ENCODE measurements at regions not wholly inside any gene's neighbourhood (a gene's known extent, or its start where the extent isn't known, plus 50 kb on each side); places are given as distances from the start of the nearest gene placed in this dataset.

- no peak for DNase-seq (ENCODE audit: low read depth, low spot score)
- in situ Hi-C loops (cut with HindIII; ENCODE audit: low pct_unique_long_range_greater_than_20kb, low sequenced_read_pairs) = no loop called here
These were observed 101.6 kb upstream of the PLXNC1 start for GRCh38 chr12:94046626-94047410.

GRCh38 chr12:94047781-94048567, 100.4 kb upstream of the PLXNC1 start:
- no peak for DNase-seq (ENCODE audit: low read depth, low spot score)
- in situ Hi-C loops (cut with HindIII; ENCODE audit: low pct_unique_long_range_greater_than_20kb, low sequenced_read_pairs) = no loop called here

- in situ Hi-C loops (cut with HindIII; ENCODE audit: low pct_unique_long_range_greater_than_20kb, low sequenced_read_pairs) = no loop called here
- DNase-seq (ENCODE audit: low read depth, low spot score) = no peak
These were observed 99.6 kb upstream of the PLXNC1 start for GRCh38 chr12:94048757-94049156.

- no peak for DNase-seq (ENCODE audit: low read depth, low spot score)
- in situ Hi-C loops (cut with HindIII; ENCODE audit: low pct_unique_long_range_greater_than_20kb, low sequenced_read_pairs) = no loop called here
These were observed 98.7 kb upstream of the PLXNC1 start for GRCh38 chr12:94049718-94050117.

- in situ Hi-C loops (cut with HindIII; ENCODE audit: low pct_unique_long_range_greater_than_20kb, low sequenced_read_pairs) = no loop called here
- DNase-seq (ENCODE audit: low read depth, low spot score) = no peak
These were observed 94.7 kb upstream of the PLXNC1 start for GRCh38 chr12:94053676-94054075.

- DNase-seq (ENCODE audit: low read depth, low spot score) = no peak
- in situ Hi-C loops (cut with HindIII; ENCODE audit: low pct_unique_long_range_greater_than_20kb, low sequenced_read_pairs) = no loop called here
These were observed 92.8 kb upstream of the PLXNC1 start for GRCh38 chr12:94055528-94055927.

- DNase-seq (ENCODE audit: low read depth, low spot score) = no peak
- in situ Hi-C loops (cut with HindIII; ENCODE audit: low pct_unique_long_range_greater_than_20kb, low sequenced_read_pairs) = no loop called here
These were observed 91.8 kb upstream of the PLXNC1 start for GRCh38 chr12:94056419-94057158.

- in situ Hi-C loops (cut with HindIII; ENCODE audit: low pct_unique_long_range_greater_than_20kb, low sequenced_read_pairs) = no loop called here
- peak; percentile 36 for DNase-seq (ENCODE audit: low read depth, low spot score)
These were observed 90.9 kb upstream of the PLXNC1 start for GRCh38 chr12:94057262-94058151.

- in situ Hi-C loops (cut with HindIII; ENCODE audit: low pct_unique_long_range_greater_than_20kb, low sequenced_read_pairs) = no loop called here
- DNase-seq (ENCODE audit: low read depth, low spot score) = no peak
These were observed 88.7 kb upstream of the PLXNC1 start for GRCh38 chr12:94059394-94060368.

- no peak for DNase-seq (ENCODE audit: low read depth, low spot score)
- in situ Hi-C loops (cut with HindIII; ENCODE audit: low pct_unique_long_range_greater_than_20kb, low sequenced_read_pairs) = no loop called here
These were observed 86.2 kb upstream of the PLXNC1 start for GRCh38 chr12:94062194-94062593.

GRCh38 chr12:94062796-94063635, 85.4 kb upstream of the PLXNC1 start:
- in situ Hi-C loops (cut with HindIII; ENCODE audit: low pct_unique_long_range_greater_than_20kb, low sequenced_read_pairs) = no loop called here
- no peak for DNase-seq (ENCODE audit: low read depth, low spot score)

GRCh38 chr12:94070520-94070919, 77.9 kb upstream of the PLXNC1 start:
- DNase-seq (ENCODE audit: low read depth, low spot score) = no peak
- in situ Hi-C loops (cut with HindIII; ENCODE audit: low pct_unique_long_range_greater_than_20kb, low sequenced_read_pairs) = no loop called here

- no peak for DNase-seq (ENCODE audit: low read depth, low spot score)
These were observed 77.1 kb upstream of the PLXNC1 start for GRCh38 chr12:94071258-94071657.

GRCh38 chr12:94073441-94074051, 74.8 kb upstream of the PLXNC1 start:
- no peak for DNase-seq (ENCODE audit: low read depth, low spot score)
- in situ Hi-C loops (cut with HindIII; ENCODE audit: low pct_unique_long_range_greater_than_20kb, low sequenced_read_pairs) = no loop called here

More at GRCh38 chr12:94071258-94071657, 77.1 kb upstream of the PLXNC1 start:
- in situ Hi-C loops (cut with HindIII; ENCODE audit: low pct_unique_long_range_greater_than_20kb, low sequenced_read_pairs) = no loop called here
